Stimulated activated CD8-positive, alpha-beta memory T cell treated with anti-CD3 and anti-CD28 coated beads, Interleukin-12 subunit alpha, Interleukin-12 subunit beta, amount 100 ng/mL, for 1 hour (primary cell): ENCODE measurements at regions not wholly inside any gene's neighbourhood (a gene's known extent, or its start where the extent isn't known, plus 50 kb on each side); places are given as distances from the start of the nearest gene placed in this dataset.

Experiments used
- DNase-seq: peaks from one replicate; pipeline ENCODE4 v3.0.0-alpha.2; 2020; ENCODE audit warnings: low read depth

DNA sequence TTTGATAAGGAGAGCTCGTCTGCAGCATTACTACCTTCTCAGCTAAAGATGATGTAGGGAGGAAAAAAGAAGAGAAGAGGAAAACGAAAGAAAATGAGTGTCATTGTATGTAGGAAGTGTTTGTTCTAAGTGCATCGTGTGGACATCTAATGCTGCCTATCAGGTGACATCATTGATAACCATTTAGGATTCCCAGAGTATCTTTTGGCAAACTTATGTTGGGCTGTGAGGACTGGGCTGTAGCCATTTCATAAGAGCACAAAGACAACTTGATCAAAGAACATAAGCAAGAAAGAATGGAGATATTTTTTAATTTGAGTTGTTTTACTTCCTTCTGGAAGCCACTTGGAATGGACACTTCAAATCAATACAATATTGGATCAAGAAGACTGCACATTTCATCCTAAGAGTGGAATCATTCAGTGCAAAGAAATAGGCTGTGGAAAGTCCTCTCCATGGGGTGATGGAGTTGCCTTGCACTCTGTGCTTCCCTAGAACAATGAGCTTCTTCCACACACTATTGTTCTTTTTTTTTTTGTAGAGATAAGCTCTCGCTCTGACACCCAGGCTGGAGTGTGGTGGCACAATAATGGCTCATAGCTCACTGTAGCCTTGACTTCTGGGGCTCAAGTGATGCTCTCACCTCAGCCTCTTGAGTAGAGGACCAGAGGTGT is 52.4 kb upstream of the UBL3 start:
- no peak for DNase-seq

DNA sequence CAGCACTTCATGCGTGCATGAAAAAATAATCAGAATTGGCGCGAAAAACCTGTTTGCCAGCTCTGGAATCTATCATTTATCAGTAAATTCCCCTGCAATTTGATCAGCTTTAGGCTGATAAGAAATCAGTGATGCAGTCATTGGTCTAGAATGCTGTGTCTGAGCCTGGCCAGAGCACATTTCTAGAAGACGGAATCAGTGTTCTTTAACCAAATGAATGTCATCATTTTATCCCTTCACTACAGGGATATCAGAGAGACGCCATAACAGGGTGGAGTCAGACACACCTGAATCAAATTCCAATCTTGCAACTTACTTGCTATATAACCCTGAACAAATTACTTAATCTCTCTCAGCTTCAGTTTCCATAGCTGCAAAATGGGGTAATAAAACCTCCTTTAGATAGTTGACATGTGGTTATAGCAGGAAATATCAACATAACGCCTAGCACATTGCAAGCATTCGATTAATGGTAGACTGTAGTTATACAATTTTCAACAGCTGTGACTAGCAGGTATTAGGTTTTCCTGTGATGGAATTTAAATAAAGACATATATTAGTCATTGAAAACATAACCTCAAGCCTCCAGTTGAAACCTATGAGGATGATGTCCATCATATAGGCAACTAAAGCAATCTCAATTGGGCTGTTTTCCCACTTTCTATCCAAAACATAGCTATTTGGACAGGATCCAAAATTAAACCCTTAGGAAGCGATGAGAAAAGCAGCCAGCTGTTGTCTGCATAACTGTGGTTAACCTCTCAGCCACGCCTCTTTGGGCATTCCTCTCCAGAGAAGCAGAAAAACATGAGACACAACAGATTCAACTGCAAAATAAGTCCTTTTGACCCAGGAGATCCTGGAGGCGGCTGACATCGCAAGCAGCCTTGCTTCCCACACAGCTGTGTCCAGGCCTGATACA is 51.6 kb upstream of the UBL3 start:
- DNase-seq, result no peak
